GM12878 (cell line): ENCODE measurements at regions not wholly inside any gene's neighbourhood (a gene's known extent, or its start where the extent isn't known, plus 50 kb on each side); places are given as distances from the start of the nearest gene placed in this dataset.

ENCODE experiments used
- ATAC-seq: fragments of 200-7000 bp; cut with Tn5 transposase; 3 replicates; pipeline ENCODE4 v1.9.1; 2020; ENCODE audit warnings: mild to moderate bottlenecking, moderate library complexity
- BruUV-seq: library from RNA; stranded (reverse); fragments of 400-500 nt; replicated peaks from 2 replicates; lab custom pipeline; 2021; lab: Mats Ljungman, UMichigan
- CTCF ChIA-PET: fragments of 300-600 bp; sonication (Branson Sonifier 250); formaldehyde crosslinking; extraction: SDS; loops from one replicate; lab custom pipeline; 2021; ENCODE audit warnings: inconsistent platforms; lab: Yijun Ruan, JAX
- POLR2A ChIA-PET: fragments of 350-600 bp; formaldehyde crosslinking; extraction: SDS; loops from one replicate; lab custom pipeline; 2021; ENCODE audit warnings: inconsistent platforms; lab: Charles Lee
- RAD21 ChIA-PET: fragments of 300-600 bp; sonication (Branson Sonifier 250); formaldehyde crosslinking; loops from one replicate; lab custom pipeline; 2023; ENCODE audit warnings: antibody characterized with exemption; ENCODE audit not compliant: unreplicated experiment; lab: Charles Lee
- SMC1A ChIA-PET: fragments of 300-600 bp; sonication (Branson Sonifier 250); formaldehyde crosslinking; loops from one replicate; lab custom pipeline; 2023; ENCODE audit not compliant: unreplicated experiment, uncharacterized antibody; lab: Charles Lee
- DNase-seq: peaks from one replicate; pipeline ENCODE4 v3.0.0-alpha.2; 2011; ENCODE audit warnings: low read depth, low spot score
- FAIRE-seq: peaks from 3 replicates; lab custom pipeline; 2011; peaks lifted over from hg19 to GRCh38; lab: Jason Lieb, UNC
- H2AFZ ChIP-seq: 2 replicates; pipeline ENCODE4 v1.6.0; 2011; ENCODE audit warnings: low read depth, low read length, control low read depth; ENCODE audit not compliant: control insufficient read depth
- H3K27ac ChIP-seq: 2 replicates; pipeline ENCODE4 v1.5.1; 2011; ENCODE audit warnings: control low read depth; ENCODE audit not compliant: control insufficient read depth, insufficient read depth
- H3K27me3 ChIP-seq, 2 experiments: replicated peaks in 1 of 2; 2 replicates each; pipeline versions ENCODE4 v1.6.0 to v1.6.1; 2011; ENCODE audit warnings: low read length in 1 of 2; ENCODE audit not compliant: control insufficient read depth in 2 of 2, insufficient read depth in 2 of 2
- H3K36me3 ChIP-seq, 2 experiments: 2 replicates each; pipeline ENCODE4 v1.5.1; 2011; ENCODE audit warnings: low read length in 1 of 2; ENCODE audit not compliant: control insufficient read depth in 2 of 2, insufficient read depth in 2 of 2
- H3K4me1 ChIP-seq: 2 replicates; pipeline ENCODE4 v1.6.1; 2011; ENCODE audit warnings: mild to moderate bottlenecking, low read length, moderate library complexity, mixed read lengths; ENCODE audit not compliant: control insufficient read depth, insufficient read depth
- H3K4me2 ChIP-seq: 2 replicates; pipeline ENCODE4 v1.6.0; 2011; ENCODE audit warnings: control low read depth; ENCODE audit not compliant: control insufficient read depth, insufficient read depth
- H3K4me3 ChIP-seq: fragments of 200-600 bp; sonication (generic); 2 replicates; pipeline ENCODE4 v1.5.1; 2016
- H3K79me2 ChIP-seq: 2 replicates; pipeline ENCODE4 v1.6.0; 2011; ENCODE audit warnings: low read length; ENCODE audit not compliant: control insufficient read depth, insufficient read depth
- H3K9ac ChIP-seq: 2 replicates; pipeline ENCODE4 v1.8.0; 2011; ENCODE audit warnings: low read length, control low read depth, mixed read lengths; ENCODE audit not compliant: control insufficient read depth, insufficient read depth
- H3K9me3 ChIP-seq: replicated peaks from 3 replicates; pipeline ENCODE4 v1.5.1; 2011; ENCODE audit warnings: mild to moderate bottlenecking, low read length; ENCODE audit not compliant: control insufficient read depth, insufficient read depth
- H4K20me1 ChIP-seq: 2 replicates; pipeline ENCODE4 v1.6.0; 2011; ENCODE audit not compliant: control insufficient read depth, insufficient read depth
- ATF7 ChIP-seq: fragments of 450-650 bp; IDR thresholded peaks from 2 replicates; pipeline ENCODE4 v1.6.1; 2016; ENCODE audit warnings: low read depth, mild to moderate bottlenecking
- BACH1 ChIP-seq: fragments of 450-650 bp; IDR thresholded peaks from 2 replicates; pipeline ENCODE4 v1.6.1; 2017; ENCODE audit warnings: mild to moderate bottlenecking, borderline replicate concordance
- CBFB ChIP-seq: IDR thresholded peaks from 2 replicates; pipeline ENCODE4 v1.6.1; 2016; ENCODE audit warnings: antibody characterized with exemption, low read depth
- ELK1 ChIP-seq: IDR thresholded peaks from 2 replicates; pipeline ENCODE4 v1.6.1; 2012; ENCODE audit warnings: low read depth, low read length, improper control_type of control experiment
- JUND ChIP-seq: IDR thresholded peaks from 2 replicates; pipeline ENCODE4 v1.6.1; 2012; ENCODE audit warnings: low read depth, mild to moderate bottlenecking, low read length, improper control_type of control experiment, moderate library complexity
- NR2C1 ChIP-seq: fragments of 450-650 bp; IDR thresholded peaks from 2 replicates; pipeline ENCODE4 v1.6.1; 2017; ENCODE audit warnings: antibody characterized with exemption, mild to moderate bottlenecking, moderate library complexity
- PAX8 ChIP-seq: fragments of 450-650 bp; IDR thresholded peaks from 2 replicates; pipeline ENCODE4 v1.6.1; 2017; ENCODE audit warnings: mild to moderate bottlenecking, moderate library complexity
- SP1 ChIP-seq: IDR thresholded peaks from one replicate; pipeline ENCODE4 v1.6.1; 2011; ENCODE audit warnings: low read depth, low read length
- TAF1 ChIP-seq: IDR thresholded peaks from 2 replicates; pipeline ENCODE4 v1.6.1; 2011; ENCODE audit warnings: mild to moderate bottlenecking, low read depth, low read length, borderline replicate concordance
- ZNF24 ChIP-seq: fragments of 450-650 bp; IDR thresholded peaks from 2 replicates; pipeline ENCODE4 v1.6.1; 2017; ENCODE audit warnings: antibody characterized with exemption, mild to moderate bottlenecking
- WGBS: methylation state at CpG from one replicate; pipeline ENCODE4 v1.1.6; 2016; ENCODE audit warnings: low lambda C conversion rate; ENCODE audit not compliant: insufficient replicate concordance, insufficient coverage; ENCODE audit errors: missing lambda C conversion rate; 5-methylcytosine and 5-hydroxymethylcytosine counted together
- in situ Hi-C: fragments of 300-500 bp; cut with MboI; formaldehyde crosslinking; loops from 9 replicates; pipeline ENCODE4 v1.14.3; 2018; ENCODE audit warnings: mixed read lengths
- intact Hi-C: fragments of 100-400 bp; cut with micrococcal nuclease; formaldehyde crosslinking; loops from one replicate; pipeline ENCODE4 v1.14.2; 2022; ENCODE audit not compliant: unreplicated experiment
- TF ChIP-seq, protein P1 (sequence below): fragments of 450-650 bp; IDR thresholded peaks from 2 replicates; pipeline ENCODE4 v1.6.1; 2017; ENCODE audit warnings: low read depth, mild to moderate bottlenecking, moderate library complexity

DNA sequence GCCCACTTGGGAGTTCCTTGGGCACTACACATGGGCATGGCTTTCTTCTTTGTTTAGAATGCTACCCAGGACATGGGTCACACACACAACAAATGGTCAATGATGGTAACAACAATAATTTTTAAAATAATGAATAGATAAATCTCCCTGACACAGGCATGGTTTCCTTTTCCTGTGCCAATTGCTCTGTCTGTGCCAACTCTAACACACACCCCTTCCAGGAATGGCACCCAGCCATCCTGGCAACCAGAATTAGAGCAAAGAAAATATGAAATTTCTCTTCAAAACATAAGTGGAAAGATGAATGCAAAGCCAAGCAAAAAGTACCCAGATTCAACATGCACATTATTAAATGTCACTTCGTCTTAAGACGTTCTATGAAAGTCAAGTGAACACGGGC lies 104.9 kb upstream of the SOX5 start:
- no peak for ATAC-seq

More for the DNA sequence above, 104.9 kb upstream of the SOX5 start:
- no peak overlapping the region for H3K4me2 ChIP-seq
- intact Hi-C loops: no loop called here
- no peaks in the 10 kb centered on the region for H3K9me3 ChIP-seq
- H2AFZ ChIP-seq: no peak overlapping the region
- H4K20me1 ChIP-seq: no peaks in the 10 kb centered on the region
- H3K79me2 ChIP-seq: no peaks in the 10 kb centered on the region
- CTCF ChIA-PET: no interaction called here
- TF ChIP-seq JUND (no peak), SP1 (no peak), CBFB (no peak), ATF7 (no peak), BACH1 (no peak), ZNF24 (no peak), TAF1 (no peak), PAX8 (no peak), NR2C1 (no peak), ELK1 (no peak)
- TF ChIP-seq, protein P1, sequence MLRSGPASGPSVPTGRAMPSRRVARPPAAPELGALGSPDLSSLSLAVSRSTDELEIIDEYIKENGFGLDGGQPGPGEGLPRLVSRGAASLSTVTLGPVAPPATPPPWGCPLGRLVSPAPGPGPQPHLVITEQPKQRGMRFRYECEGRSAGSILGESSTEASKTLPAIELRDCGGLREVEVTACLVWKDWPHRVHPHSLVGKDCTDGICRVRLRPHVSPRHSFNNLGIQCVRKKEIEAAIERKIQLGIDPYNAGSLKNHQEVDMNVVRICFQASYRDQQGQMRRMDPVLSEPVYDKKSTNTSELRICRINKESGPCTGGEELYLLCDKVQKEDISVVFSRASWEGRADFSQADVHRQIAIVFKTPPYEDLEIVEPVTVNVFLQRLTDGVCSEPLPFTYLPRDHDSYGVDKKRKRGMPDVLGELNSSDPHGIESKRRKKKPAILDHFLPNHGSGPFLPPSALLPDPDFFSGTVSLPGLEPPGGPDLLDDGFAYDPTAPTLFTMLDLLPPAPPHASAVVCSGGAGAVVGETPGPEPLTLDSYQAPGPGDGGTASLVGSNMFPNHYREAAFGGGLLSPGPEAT: no peak
- TF ChIP-seq, all 136 proteins: peak for 0
- SMC1A ChIA-PET: interaction anchor here (0.8 kb wide), 1 partner anchor 46 kb away, joined by 3 read pairs; no protein-coding TSS in a partner anchor
- no peaks in the 10 kb centered on the region for H3K36me3 ChIP-seq
- FAIRE-seq: no peak
- H3K4me3 ChIP-seq: no peak overlapping the region
- no peaks in the 10 kb centered on the region for H3K27me3 ChIP-seq
- no peak overlapping the region for H3K27ac ChIP-seq
- RAD21 ChIA-PET: no interaction called here
- 41% methylated on average over 3 of the region's 3 CpGs for WGBS
- no TSS peak for BruUV-seq
- in situ Hi-C loops: no loop called here
- H3K9ac ChIP-seq: no peak overlapping the region
- POLR2A ChIA-PET: no interaction called here
- no peaks in the 10 kb centered on the region for H3K4me1 ChIP-seq
- DNase-seq: no peak
